Fibroblast of the aortic adventitia (primary cell): ENCODE measurements at regions not wholly inside any gene's neighbourhood (a gene's known extent, or its start where the extent isn't known, plus 50 kb on each side); places are given as distances from the start of the nearest gene placed in this dataset.

Experiments used
- DNase-seq: peaks from one replicate; pipeline ENCODE4 v3.0.0-alpha.2; 2010; ENCODE audit warnings: low read depth
- H3K4me3 ChIP-seq: 2 replicates; pipeline ENCODE4 v1.5.1; 2011; ENCODE audit warnings: low read depth, mild to moderate bottlenecking, control low read depth, low read length, moderate library complexity
- CTCF ChIP-seq: IDR thresholded peaks from 2 replicates; pipeline ENCODE4 v1.5.1; 2011; ENCODE audit warnings: mild to moderate bottlenecking, low read length, control low read depth, inconsistent platforms; ENCODE audit not compliant: insufficient read depth

GRCh38 chr3:101096444-101096843 is 103.2 kb upstream of the ABI3BP start:
- H3K4me3 ChIP-seq = no peak overlapping the region
- DNase-seq = no peak
- TF ChIP-seq CTCF = no peak

GRCh38 chr3:101095693-101096430 is 102.6 kb upstream of the ABI3BP start:
- TF ChIP-seq CTCF = no peak
- H3K4me3 ChIP-seq = no peak overlapping the region
- DNase-seq = peak; percentile 50

GRCh38 chr3:101091489-101091888 is 98.3 kb upstream of the ABI3BP start:
- peak; percentile 4 for DNase-seq
- H3K4me3 ChIP-seq = no peak overlapping the region
- no peak for TF ChIP-seq CTCF

- no peak overlapping the region for H3K4me3 ChIP-seq
- no peak for TF ChIP-seq CTCF
- no peak for DNase-seq
Measured at GRCh38 chr3:101085752-101086151, 92.5 kb upstream of the ABI3BP start.

- no peak overlapping the region for H3K4me3 ChIP-seq
- TF ChIP-seq CTCF = no peak
- no peak for DNase-seq
Measured at GRCh38 chr3:101084404-101084803, 91.2 kb upstream of the ABI3BP start.

- peak; percentile 63 for DNase-seq
- H3K4me3 ChIP-seq = no peak overlapping the region
- no peak for TF ChIP-seq CTCF
Measured at GRCh38 chr3:101081999-101082398, 88.8 kb upstream of the ABI3BP start.

GRCh38 chr3:101081446-101081845 is 88.2 kb upstream of the ABI3BP start:
- no peak for DNase-seq
- no peak for TF ChIP-seq CTCF
- H3K4me3 ChIP-seq = no peak overlapping the region
